ENCODE measurements at regions not wholly inside any gene's neighbourhood (a gene's known extent, or its start where the extent isn't known, plus 50 kb on each side); places are given as distances from the start of the nearest gene placed in this dataset.

DNA sequence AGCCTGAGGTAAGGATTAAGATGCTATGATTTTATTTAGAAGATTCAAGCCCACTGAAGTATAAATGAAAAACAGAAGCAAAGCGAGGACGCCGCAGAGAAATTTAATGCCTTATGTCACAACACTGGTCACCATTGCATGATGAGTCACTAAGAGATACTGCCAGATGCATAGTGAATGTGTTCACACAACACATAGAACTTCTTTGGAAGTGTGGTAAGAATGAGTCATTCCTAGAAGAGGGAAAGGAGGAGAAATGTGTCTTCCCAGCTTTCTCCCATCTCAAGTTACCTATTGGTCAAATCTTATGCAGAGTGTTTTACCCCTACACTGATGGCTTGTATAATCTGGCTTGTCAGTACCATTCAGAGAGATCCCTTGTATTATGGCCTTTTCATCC is 465.3 kb upstream of the ARRDC3 start:
- DNase-seq (ENCODE audit: low read depth, low spot score) (no peak), FAIRE-seq (no peak)
- ChIA-PET CTCF (no interaction called here), POLR2A (no interaction called here)
- Histone ChIP-seq H4K20me1 (replicated peaks; ENCODE audit: control insufficient read depth, extremely low read depth, insufficient read depth, low read length) (no peaks in the 10 kb centered on the region), H3K4me1 (ENCODE audit: control insufficient read depth, extremely low read depth, insufficient read depth, low read length) (no peaks in the 10 kb centered on the region), H3K36me3 (ENCODE audit: control insufficient read depth in 2 of 2, extremely low read depth in 1 of 2, insufficient read depth in 2 of 2, low read length in 2 of 2) (no peaks in the 10 kb centered on the region), H3K9ac (replicated peaks; ENCODE audit: extremely low read depth, insufficient read depth, low read length) (no peak overlapping the region), H3K79me2 (ENCODE audit: control insufficient read depth, insufficient read depth, low read length) (no peaks in the 10 kb centered on the region), H3K4me3 (replicated peaks in 1 of 3; ENCODE audit: insufficient read depth in 1 of 3, low read depth in 1 of 3, low read length in 3 of 3) (no peak overlapping the region), H3K27ac (ENCODE audit: insufficient read depth, low read depth, low read length) (no peak overlapping the region), H3K9me3 (replicated peaks; ENCODE audit: control insufficient read depth, insufficient read depth, low read length) (no peaks in the 10 kb centered on the region), H3K9me1 (replicated peaks; ENCODE audit: control insufficient read depth, extremely low read depth, insufficient read depth, low read length) (no peaks in the 10 kb centered on the region), H3K27me3 (ENCODE audit: control insufficient read depth in 2 of 2, insufficient read depth in 2 of 2, low read length in 2 of 2) (no peaks in the 10 kb centered on the region), H3K4me2 (ENCODE audit: insufficient read depth, low read length) (no peak overlapping the region), H2AFZ (ENCODE audit: low read depth, low read length) (no peak overlapping the region)
- BruUV-seq (replicated peaks) = no TSS peak
- intact Hi-C loops (cut with micrococcal nuclease) (no loop called here), dilution Hi-C loops (cut with MboI; ENCODE audit: extremely low pct_ligation_motif_present, low sequenced_read_pairs) (no loop called here)
- TF ChIP-seq JUN (IDR thresholded peaks at IDR 0.05; ENCODE audit: borderline replicate concordance, insufficient read depth, insufficient read length, low read depth) (peak; percentile 12), MAX (IDR thresholded peaks at IDR 0.05; ENCODE audit: insufficient read depth, insufficient read length) (no peak), GATA2 (IDR thresholded peaks at IDR 0.05; ENCODE audit: insufficient read depth, insufficient read length, low read depth, low read length) (no peak), POLR2A (IDR thresholded peaks at IDR 0.05; ENCODE audit: low read depth, low read length) (no peak)
- TF ChIP-seq, protein P1, sequence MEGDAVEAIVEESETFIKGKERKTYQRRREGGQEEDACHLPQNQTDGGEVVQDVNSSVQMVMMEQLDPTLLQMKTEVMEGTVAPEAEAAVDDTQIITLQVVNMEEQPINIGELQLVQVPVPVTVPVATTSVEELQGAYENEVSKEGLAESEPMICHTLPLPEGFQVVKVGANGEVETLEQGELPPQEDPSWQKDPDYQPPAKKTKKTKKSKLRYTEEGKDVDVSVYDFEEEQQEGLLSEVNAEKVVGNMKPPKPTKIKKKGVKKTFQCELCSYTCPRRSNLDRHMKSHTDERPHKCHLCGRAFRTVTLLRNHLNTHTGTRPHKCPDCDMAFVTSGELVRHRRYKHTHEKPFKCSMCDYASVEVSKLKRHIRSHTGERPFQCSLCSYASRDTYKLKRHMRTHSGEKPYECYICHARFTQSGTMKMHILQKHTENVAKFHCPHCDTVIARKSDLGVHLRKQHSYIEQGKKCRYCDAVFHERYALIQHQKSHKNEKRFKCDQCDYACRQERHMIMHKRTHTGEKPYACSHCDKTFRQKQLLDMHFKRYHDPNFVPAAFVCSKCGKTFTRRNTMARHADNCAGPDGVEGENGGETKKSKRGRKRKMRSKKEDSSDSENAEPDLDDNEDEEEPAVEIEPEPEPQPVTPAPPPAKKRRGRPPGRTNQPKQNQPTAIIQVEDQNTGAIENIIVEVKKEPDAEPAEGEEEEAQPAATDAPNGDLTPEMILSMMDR (IDR thresholded peaks at IDR 0.05; ENCODE audit: extremely low read depth in 1 of 2, insufficient read depth in 1 of 2, low read depth in 1 of 2, low read length in 2 of 2) = no peak

GRCh38 chr5:91841423-91841822 is 458.3 kb upstream of the ARRDC3 start:
- Histone ChIP-seq H2AFZ (ENCODE audit: low read depth, low read length) (no peak overlapping the region), H3K27ac (ENCODE audit: insufficient read depth, low read depth, low read length) (no peak overlapping the region), H3K4me3 (replicated peaks in 1 of 3; ENCODE audit: insufficient read depth in 1 of 3, low read depth in 1 of 3, low read length in 3 of 3) (no peak overlapping the region), H4K20me1 (replicated peaks; ENCODE audit: control insufficient read depth, extremely low read depth, insufficient read depth, low read length) (no peaks in the 10 kb centered on the region), H3K9ac (replicated peaks; ENCODE audit: extremely low read depth, insufficient read depth, low read length) (no peak overlapping the region), H3K9me1 (replicated peaks; ENCODE audit: control insufficient read depth, extremely low read depth, insufficient read depth, low read length) (no peaks in the 10 kb centered on the region), H3K27me3 (ENCODE audit: control insufficient read depth in 2 of 2, insufficient read depth in 2 of 2, low read length in 2 of 2) (no peaks in the 10 kb centered on the region), H3K4me1 (ENCODE audit: control insufficient read depth, extremely low read depth, insufficient read depth, low read length) (no peaks in the 10 kb centered on the region), H3K79me2 (ENCODE audit: control insufficient read depth, insufficient read depth, low read length) (no peaks in the 10 kb centered on the region), H3K9me3 (replicated peaks; ENCODE audit: control insufficient read depth, insufficient read depth, low read length) (no peaks in the 10 kb centered on the region), H3K4me2 (ENCODE audit: insufficient read depth, low read length) (no peak overlapping the region), H3K36me3 (ENCODE audit: control insufficient read depth in 2 of 2, extremely low read depth in 1 of 2, insufficient read depth in 2 of 2, low read length in 2 of 2) (no peaks in the 10 kb centered on the region)
- intact Hi-C loops (cut with micrococcal nuclease) (no loop called here), dilution Hi-C loops (cut with MboI; ENCODE audit: extremely low pct_ligation_motif_present, low sequenced_read_pairs) (no loop called here)
- BruUV-seq (replicated peaks) = no TSS peak
- no peak for FAIRE-seq
- no peak for DNase-seq (ENCODE audit: low read depth, low spot score)
- ChIA-PET POLR2A (no interaction called here), CTCF (no interaction called here)
- TF ChIP-seq GATA2 (IDR thresholded peaks at IDR 0.05; ENCODE audit: insufficient read depth, insufficient read length, low read depth, low read length) (no peak), FOS (IDR thresholded peaks at IDR 0.05; ENCODE audit: borderline replicate concordance, insufficient read depth, low read length) (no peak), EZH2 (IDR thresholded peaks at IDR 0.05; ENCODE audit: borderline replicate concordance, low read depth, low read length, severe bottlenecking) (no peak), POLR2AphosphoS5 (IDR thresholded peaks at IDR 0.05; ENCODE audit: insufficient read depth, low read depth, low read length) (no peak), MYC (IDR thresholded peaks at IDR 0.05; ENCODE audit: low read depth, low read length) (no peak), MAX (IDR thresholded peaks at IDR 0.05; ENCODE audit: insufficient read depth, insufficient read length) (no peak), JUN (IDR thresholded peaks at IDR 0.05; ENCODE audit: borderline replicate concordance, insufficient read depth, insufficient read length, low read depth) (no peak), POLR2A (IDR thresholded peaks at IDR 0.05; ENCODE audit: low read depth, low read length) (no peak)
- TF ChIP-seq, protein P1 (IDR thresholded peaks at IDR 0.05; ENCODE audit: extremely low read depth in 1 of 2, insufficient read depth in 1 of 2, low read depth in 1 of 2, low read length in 2 of 2) = no peak

All from endothelial cell of umbilical vein (primary cell).